ENCODE measurements at regions not wholly inside any gene's neighbourhood (a gene's known extent, or its start where the extent isn't known, plus 50 kb on each side); places are given as distances from the start of the nearest gene placed in this dataset.
A peak's percentile ranks its signal among the peaks of the same experiment; 100 is the strongest.

DNA sequence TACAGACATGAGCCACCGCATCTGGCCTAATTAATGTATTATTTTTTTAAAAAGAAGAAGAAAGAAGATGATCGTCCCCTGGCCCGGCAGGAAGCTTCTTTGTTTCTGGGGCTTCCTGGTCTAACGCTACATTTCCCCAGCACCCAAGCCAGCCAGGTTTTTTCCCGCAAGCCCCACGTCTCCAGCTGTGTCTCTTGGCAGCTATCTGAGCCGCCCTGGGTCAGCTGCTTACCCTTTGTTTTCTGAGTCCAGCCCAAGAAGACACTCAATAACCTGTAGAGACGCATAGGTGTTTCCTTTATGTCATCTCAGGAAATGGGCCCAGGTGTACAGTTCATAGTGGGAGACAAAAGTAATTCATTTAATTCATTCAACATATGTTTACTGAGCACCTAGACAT lies 110.2 kb downstream of the MTPAP start:
- Histone ChIP-seq H3K27ac (no peak overlapping the region), H3K27me3 (no peaks in the 10 kb centered on the region), H3K36me3 (no peaks in the 10 kb centered on the region), H3K4me1 (no peaks in the 10 kb centered on the region), H3K9me3 (no peaks in the 10 kb centered on the region), H3K4me3 (no peak overlapping the region)
- no peak for FAIRE-seq
- DNase-seq, result no peak
- TF ChIP-seq, protein P1, sequence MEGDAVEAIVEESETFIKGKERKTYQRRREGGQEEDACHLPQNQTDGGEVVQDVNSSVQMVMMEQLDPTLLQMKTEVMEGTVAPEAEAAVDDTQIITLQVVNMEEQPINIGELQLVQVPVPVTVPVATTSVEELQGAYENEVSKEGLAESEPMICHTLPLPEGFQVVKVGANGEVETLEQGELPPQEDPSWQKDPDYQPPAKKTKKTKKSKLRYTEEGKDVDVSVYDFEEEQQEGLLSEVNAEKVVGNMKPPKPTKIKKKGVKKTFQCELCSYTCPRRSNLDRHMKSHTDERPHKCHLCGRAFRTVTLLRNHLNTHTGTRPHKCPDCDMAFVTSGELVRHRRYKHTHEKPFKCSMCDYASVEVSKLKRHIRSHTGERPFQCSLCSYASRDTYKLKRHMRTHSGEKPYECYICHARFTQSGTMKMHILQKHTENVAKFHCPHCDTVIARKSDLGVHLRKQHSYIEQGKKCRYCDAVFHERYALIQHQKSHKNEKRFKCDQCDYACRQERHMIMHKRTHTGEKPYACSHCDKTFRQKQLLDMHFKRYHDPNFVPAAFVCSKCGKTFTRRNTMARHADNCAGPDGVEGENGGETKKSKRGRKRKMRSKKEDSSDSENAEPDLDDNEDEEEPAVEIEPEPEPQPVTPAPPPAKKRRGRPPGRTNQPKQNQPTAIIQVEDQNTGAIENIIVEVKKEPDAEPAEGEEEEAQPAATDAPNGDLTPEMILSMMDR (IDR thresholded peaks at IDR 0.05), result no peak
- intact Hi-C loops (cut with DNase I), result no loop called here
- WGBS, 2 donors, result 58 to 61% methylated on average over 8 of the region's 8 CpGs
- ATAC-seq, result no peak

DNA sequence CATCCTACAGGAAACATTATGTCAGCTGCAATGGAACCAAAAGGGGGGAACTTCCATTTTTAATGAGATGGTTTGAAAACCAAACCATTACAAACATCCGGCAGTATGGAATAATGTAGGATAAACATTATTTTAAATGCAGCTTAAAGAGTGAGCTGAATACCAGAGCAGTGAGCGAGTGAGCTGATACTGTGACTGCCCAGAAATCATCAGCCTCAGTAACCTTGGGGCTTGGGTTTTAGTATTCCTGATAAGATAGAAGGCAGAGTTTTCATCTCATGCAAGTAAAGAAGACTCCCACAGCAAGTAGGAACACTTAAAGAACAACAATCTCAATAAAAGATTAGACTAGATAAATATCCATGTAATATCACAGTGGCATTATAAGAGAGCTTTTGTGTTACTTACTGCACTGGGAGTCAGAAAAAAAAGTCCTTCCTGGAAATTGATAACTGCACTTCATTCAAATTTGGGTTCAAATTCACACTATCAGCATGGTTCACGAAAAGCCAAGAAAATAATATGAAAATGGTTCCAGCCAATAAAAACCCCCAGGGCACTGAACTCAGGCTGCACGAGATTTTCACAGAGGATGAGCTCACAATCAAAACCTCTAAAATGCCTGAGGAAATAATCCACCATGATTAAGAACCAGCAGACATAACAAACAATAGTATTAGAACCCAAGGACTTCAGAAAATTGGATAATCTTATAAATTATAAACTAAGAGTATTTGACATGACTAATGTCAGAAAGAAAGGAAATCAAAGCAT lies 115.7 kb downstream of the MTPAP start:
- no peaks in the 10 kb centered on the region for H3K36me3 ChIP-seq
- WGBS, 2 donors, result 69 to 82% methylated on average over 4 of the region's 4 CpGs
- FAIRE-seq (no peak), DNase-seq (no peak), ATAC-seq (no peak)
- no peaks in the 10 kb centered on the region for H3K27me3 ChIP-seq
- TF ChIP-seq, protein P1 (IDR thresholded peaks at IDR 0.05), result no peak
- no peak overlapping the region for H3K27ac ChIP-seq
- no peak overlapping the region for H3K4me3 ChIP-seq
- no peaks in the 10 kb centered on the region for H3K9me3 ChIP-seq
- intact Hi-C loops (cut with DNase I), result no loop called here
- H3K4me1 ChIP-seq, result no peaks in the 10 kb centered on the region

DNA sequence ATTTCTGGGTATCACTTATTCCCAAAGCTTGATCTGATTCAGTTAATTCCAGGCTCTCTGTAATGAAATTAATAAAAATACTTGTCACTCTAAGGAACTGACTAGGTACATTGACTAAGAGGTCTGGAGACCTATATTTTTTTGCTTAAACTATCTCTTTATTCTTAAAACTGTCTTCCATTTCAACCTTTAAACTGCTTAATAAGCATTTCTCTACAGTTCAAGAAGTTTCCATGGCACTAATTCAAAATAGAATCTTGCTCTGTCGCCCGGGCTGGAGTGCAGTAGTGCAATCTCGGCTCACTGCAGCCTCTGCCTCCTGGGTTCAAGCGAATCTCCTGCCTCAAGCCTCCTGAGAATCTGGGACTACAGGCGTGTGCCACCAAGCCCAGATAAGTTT lies 117.4 kb downstream of the MTPAP start:
- 74 to 89% methylated on average over 5 of the region's 5 CpGs for WGBS, 2 donors
- Histone ChIP-seq H3K36me3 (no peaks in the 10 kb centered on the region), H3K27ac (no peak overlapping the region), H3K9me3 (no peaks in the 10 kb centered on the region), H3K4me3 (no peak overlapping the region), H3K27me3 (no peaks in the 10 kb centered on the region), H3K4me1 (no peaks in the 10 kb centered on the region)
- FAIRE-seq (no peak), ATAC-seq (no peak), DNase-seq (no peak)
- TF ChIP-seq, protein P1 (IDR thresholded peaks at IDR 0.05), result no peak
- intact Hi-C loops (cut with DNase I), result no loop called here

DNA sequence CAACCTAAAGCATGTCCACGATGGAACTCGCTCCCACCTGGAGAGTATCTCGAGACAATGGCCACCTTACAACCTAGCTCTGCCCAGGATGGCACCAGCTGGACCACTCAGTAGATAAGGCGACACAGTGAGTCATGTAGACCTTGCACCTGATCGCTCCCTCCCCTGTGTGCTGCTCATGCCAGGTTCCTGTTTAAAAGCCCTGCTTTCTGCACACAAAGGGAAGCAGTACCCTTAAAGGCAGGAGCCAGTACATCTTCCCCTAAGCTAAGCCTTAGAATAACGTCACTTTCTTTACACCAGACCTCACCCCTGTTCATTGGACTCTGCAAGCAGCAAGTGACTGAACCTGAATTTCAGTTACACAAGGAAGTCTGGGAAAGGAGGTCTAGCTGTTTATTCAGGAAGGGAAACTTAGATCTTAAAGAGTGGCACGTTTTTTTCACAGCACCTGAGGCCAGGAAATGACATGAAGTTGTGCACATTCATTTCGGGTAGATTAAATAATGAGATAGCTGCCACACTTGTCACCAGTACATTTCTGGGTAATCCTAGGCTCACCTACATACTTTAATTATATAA lies 117.9 kb downstream of the MTPAP start:
- H3K27ac ChIP-seq, result peak overlapping the region in 1 of 4 donors; percentile 11
- H3K27me3 ChIP-seq, result no peaks in the 10 kb centered on the region
- ATAC-seq (peak in 2 of 4 donors; percentile 32 to 57), DNase-seq (no peak), FAIRE-seq (no peak)
- TF ChIP-seq, protein P1 (IDR thresholded peaks at IDR 0.05), result no peak
- intact Hi-C loops (cut with DNase I), result no loop called here
- no peaks in the 10 kb centered on the region for H3K4me1 ChIP-seq
- WGBS, 2 donors, result 41 to 44% methylated on average over 8 of the region's 8 CpGs
- no peak overlapping the region for H3K4me3 ChIP-seq
- no peaks in the 10 kb centered on the region for H3K9me3 ChIP-seq
- no peaks in the 10 kb centered on the region for H3K36me3 ChIP-seq

DNA sequence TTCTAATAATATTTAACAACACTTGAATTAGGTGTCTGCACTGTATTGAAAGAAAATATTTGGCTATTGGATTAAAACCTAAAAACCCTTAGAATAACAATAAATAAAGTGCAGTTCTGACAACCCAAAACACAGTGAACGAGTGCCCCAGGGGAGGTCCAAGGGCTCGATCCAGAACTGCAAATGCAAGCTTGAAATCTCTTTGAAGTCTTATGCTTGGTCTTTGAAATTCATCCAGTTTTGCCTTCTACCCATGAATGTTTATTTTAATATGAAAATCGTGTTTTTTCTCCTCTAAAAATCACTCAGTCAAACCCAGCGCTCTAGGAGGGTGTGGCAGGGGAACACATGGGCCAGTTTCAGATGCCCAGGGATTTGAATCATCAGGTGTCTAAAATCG lies 119.5 kb downstream of the MTPAP start:
- TF ChIP-seq, protein P1 (IDR thresholded peaks at IDR 0.05), result no peak
- no peaks in the 10 kb centered on the region for H3K9me3 ChIP-seq
- H3K36me3 ChIP-seq, result no peaks in the 10 kb centered on the region
- H3K4me3 ChIP-seq, result no peak overlapping the region
- FAIRE-seq (no peak), DNase-seq (no peak), ATAC-seq (no peak)
- H3K27me3 ChIP-seq, result no peaks in the 10 kb centered on the region
- WGBS, 2 donors, result 55 to 65% methylated on average over 5 of the region's 5 CpGs
- no peak overlapping the region for H3K27ac ChIP-seq
- intact Hi-C loops (cut with DNase I), result no loop called here
- no peaks in the 10 kb centered on the region for H3K4me1 ChIP-seq

Measured in pancreas (tissue), 10 donors.